Endothelial cell of umbilical vein (primary cell): ENCODE measurements at regions not wholly inside any gene's neighbourhood (a gene's known extent, or its start where the extent isn't known, plus 50 kb on each side); places are given as distances from the start of the nearest gene placed in this dataset.

Experiments used
- BruUV-seq: library from RNA; stranded (reverse); fragments of 400-500 nt; replicated peaks from 2 replicates; lab custom pipeline; 2021; lab: Mats Ljungman, UMichigan
- CTCF ChIA-PET: fragments of 300-600, 350-600 bp; sonication (Branson Sonifier 250); formaldehyde crosslinking; loops from one replicate; lab custom pipeline; 2021; ENCODE audit warnings: antibody characterized with exemption, inconsistent platforms; lab: Charles Lee
- POLR2A ChIA-PET: fragments of 300-600, 350-600 bp; sonication (Branson Sonifier 250); formaldehyde crosslinking; loops from one replicate; lab custom pipeline; 2021; ENCODE audit warnings: antibody characterized with exemption, inconsistent platforms; lab: Charles Lee
- DNase-seq: peaks from one replicate; pipeline ENCODE4 v3.0.0-alpha.2; 2011; ENCODE audit warnings: low read depth, low spot score
- FAIRE-seq: peaks from 2 replicates; lab custom pipeline; 2011; peaks lifted over from hg19 to GRCh38; lab: Jason Lieb, UNC
- H2AFZ ChIP-seq: 2 replicates; pipeline ENCODE4 v1.6.0; 2012; ENCODE audit warnings: low read depth, low read length, control low read depth, inconsistent platforms
- H3K27ac ChIP-seq: 2 replicates; pipeline ENCODE4 v1.5.1; 2011; ENCODE audit warnings: low read depth, mild to moderate bottlenecking, control low read depth, low read length, moderate library complexity; ENCODE audit not compliant: insufficient read depth
- H3K27me3 ChIP-seq, 2 experiments: 2 replicates each; pipeline versions ENCODE4 v1.6.0 to v1.6.1; 2011; ENCODE audit warnings: low read length in 2 of 2, mixed read lengths in 1 of 2; ENCODE audit not compliant: control insufficient read depth in 2 of 2, insufficient read depth in 2 of 2
- H3K36me3 ChIP-seq, 2 experiments: 2 replicates in 1 of 2; 3 replicates in 1 of 2; pipeline ENCODE4 v1.5.1; 2011; ENCODE audit warnings: low read length in 2 of 2, mild to moderate bottlenecking in 1 of 2, moderate library complexity in 1 of 2; ENCODE audit not compliant: control insufficient read depth in 2 of 2, insufficient read depth in 2 of 2; ENCODE audit errors: extremely low read depth in 1 of 2
- H3K4me1 ChIP-seq: 3 replicates; pipeline ENCODE4 v1.5.1; 2011; ENCODE audit warnings: mild to moderate bottlenecking, low read length; ENCODE audit not compliant: control insufficient read depth, insufficient read depth; ENCODE audit errors: extremely low read depth
- H3K4me2 ChIP-seq: 2 replicates; pipeline ENCODE4 v1.6.1; 2011; ENCODE audit warnings: low read length, control low read depth, mixed read lengths; ENCODE audit not compliant: insufficient read depth
- H3K4me3 ChIP-seq, 3 experiments: fragments of 200-600 bp in 1 of 3; sonication (generic), shearing (Covaris generic) in 1 of 3; replicated peaks in 1 of 3; 2 replicates each; pipeline ENCODE4 v1.5.1; 2011 to 2016; ENCODE audit warnings: control low read depth in 3 of 3, low read length in 3 of 3, mild to moderate bottlenecking in 2 of 3, inconsistent platforms in 1 of 3, low read depth in 1 of 3, moderate library complexity in 1 of 3; ENCODE audit not compliant: insufficient read depth in 1 of 3
- H3K79me2 ChIP-seq: 2 replicates; pipeline ENCODE4 v1.6.0; 2012; ENCODE audit warnings: low read length, inconsistent platforms; ENCODE audit not compliant: control insufficient read depth, insufficient read depth
- H3K9ac ChIP-seq: replicated peaks from 2 replicates; pipeline ENCODE3; 2011; ENCODE audit warnings: low read length, control low read depth; ENCODE audit not compliant: insufficient read depth; ENCODE audit errors: extremely low read depth
- H3K9me1 ChIP-seq: replicated peaks from 3 replicates; pipeline ENCODE4 v1.6.0; 2011; ENCODE audit warnings: mild to moderate bottlenecking, low read length; ENCODE audit not compliant: control insufficient read depth, insufficient read depth; ENCODE audit errors: extremely low read depth
- H3K9me3 ChIP-seq: replicated peaks from 2 replicates; pipeline ENCODE4 v1.5.1; 2012; ENCODE audit warnings: low read length, inconsistent platforms; ENCODE audit not compliant: control insufficient read depth, insufficient read depth
- H4K20me1 ChIP-seq: replicated peaks from 2 replicates; pipeline ENCODE3; 2011; ENCODE audit warnings: mild to moderate bottlenecking, low read length; ENCODE audit not compliant: control insufficient read depth, insufficient read depth; ENCODE audit errors: extremely low read depth
- EZH2 ChIP-seq: IDR thresholded peaks from 2 replicates; pipeline ENCODE4 v1.6.1; 2012; ENCODE audit warnings: borderline replicate concordance, low read depth, mild to moderate bottlenecking, moderate library complexity, low read length, inconsistent platforms; ENCODE audit not compliant: severe bottlenecking
- FOS ChIP-seq: IDR thresholded peaks from 2 replicates; pipeline ENCODE4 v1.6.1; 2011; ENCODE audit warnings: mild to moderate bottlenecking, low read length, moderate library complexity, borderline replicate concordance; ENCODE audit not compliant: insufficient read depth
- GATA2 ChIP-seq: IDR thresholded peaks from 2 replicates; pipeline ENCODE4 v1.7.0; 2011; ENCODE audit warnings: low read depth, mild to moderate bottlenecking, moderate library complexity, mixed read lengths, low read length; ENCODE audit not compliant: insufficient read length, insufficient read depth
- JUN ChIP-seq: IDR thresholded peaks from 2 replicates; pipeline ENCODE4 v1.6.1; 2011; ENCODE audit warnings: borderline replicate concordance, low read depth; ENCODE audit not compliant: insufficient read length, insufficient read depth
- MYC ChIP-seq: IDR thresholded peaks from one replicate; pipeline ENCODE4 v1.6.1; 2011; ENCODE audit warnings: mild to moderate bottlenecking, low read depth, low read length
- POLR2A ChIP-seq: IDR thresholded peaks from 2 replicates; pipeline ENCODE4 v1.6.1; 2012; ENCODE audit warnings: low read depth, mild to moderate bottlenecking, control low read depth, low read length
- POLR2AphosphoS5 ChIP-seq: IDR thresholded peaks from 2 replicates; pipeline ENCODE4 v1.6.1; 2012; ENCODE audit warnings: low read depth, mild to moderate bottlenecking, control low read depth, low read length, moderate library complexity; ENCODE audit not compliant: insufficient read depth
- dilution Hi-C: fragments of 300-500 bp; cut with MboI; formaldehyde crosslinking; loops from one replicate; pipeline ENCODE4 v1.15.0; 2019; ENCODE audit warnings: low sequenced_read_pairs; ENCODE audit not compliant: extremely low pct_ligation_motif_present
- intact Hi-C: fragments of 100-400 bp; cut with micrococcal nuclease; formaldehyde crosslinking; loops from one replicate; pipeline ENCODE4 v1.10.0; 2022
- TF ChIP-seq, protein P1 (sequence below): IDR thresholded peaks from 2 replicates; pipeline ENCODE4 v1.6.1; 2011; ENCODE audit not compliant: insufficient read depth, insufficient read length
- TF ChIP-seq, protein P2 (sequence below), 2 donors: IDR thresholded peaks; 1 replicate in 1 of 2; 2 replicates in 1 of 2; pipeline ENCODE4 v1.5.1; 2011; ENCODE audit warnings: low read length in 2 of 2, mild to moderate bottlenecking in 2 of 2, moderate library complexity in 2 of 2, control low read depth in 1 of 2, inconsistent platforms in 1 of 2, low read depth in 1 of 2; ENCODE audit not compliant: insufficient read depth in 1 of 2; ENCODE audit errors: extremely low read depth in 1 of 2

DNA sequence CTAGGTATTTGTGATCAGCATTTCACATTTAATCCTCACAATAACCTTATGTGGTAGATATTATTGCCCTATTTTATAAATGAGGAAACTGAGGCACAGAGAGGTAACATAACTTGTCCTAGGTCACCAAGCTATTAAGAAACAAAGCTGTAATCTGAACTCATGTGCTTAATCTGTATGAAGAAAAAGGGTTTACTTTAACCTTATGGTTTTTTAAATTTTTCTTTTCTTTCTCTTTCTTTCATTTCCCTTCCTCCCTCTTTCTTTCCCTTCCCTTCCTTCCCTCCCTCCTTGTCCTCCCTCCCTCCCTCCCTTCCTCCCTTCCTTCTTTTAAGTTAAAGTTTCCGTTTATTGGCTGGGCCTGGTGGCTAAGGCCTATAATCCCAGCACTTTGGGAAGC, 105.2 kb upstream of the AMZ2 start:
- intact Hi-C loops (no loop called here), dilution Hi-C loops (no loop called here)
- BruUV-seq, result no TSS peak
- Histone ChIP-seq H3K4me2 (no peak overlapping the region), H3K79me2 (no peaks in the 10 kb centered on the region), H3K4me3 (no peak overlapping the region), H2AFZ (no peak overlapping the region), H3K27ac (no peak overlapping the region), H3K9me1 (no peaks in the 10 kb centered on the region), H3K27me3 (no peaks in the 10 kb centered on the region), H3K4me1 (no peaks in the 10 kb centered on the region), H3K9me3 (no peaks in the 10 kb centered on the region), H4K20me1 (no peaks in the 10 kb centered on the region), H3K9ac (no peak overlapping the region), H3K36me3 (no peaks in the 10 kb centered on the region)
- FAIRE-seq, result no peak
- no peak for DNase-seq
- POLR2A ChIA-PET, result no interaction called here
- CTCF ChIA-PET, result no interaction called here
- TF ChIP-seq GATA2 (no peak), POLR2AphosphoS5 (no peak), FOS (no peak), POLR2A (no peak), MYC (no peak), EZH2 (no peak), JUN (no peak)
- TF ChIP-seq, protein P1, sequence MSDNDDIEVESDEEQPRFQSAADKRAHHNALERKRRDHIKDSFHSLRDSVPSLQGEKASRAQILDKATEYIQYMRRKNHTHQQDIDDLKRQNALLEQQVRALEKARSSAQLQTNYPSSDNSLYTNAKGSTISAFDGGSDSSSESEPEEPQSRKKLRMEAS, result no peak
- TF ChIP-seq, protein P2, sequence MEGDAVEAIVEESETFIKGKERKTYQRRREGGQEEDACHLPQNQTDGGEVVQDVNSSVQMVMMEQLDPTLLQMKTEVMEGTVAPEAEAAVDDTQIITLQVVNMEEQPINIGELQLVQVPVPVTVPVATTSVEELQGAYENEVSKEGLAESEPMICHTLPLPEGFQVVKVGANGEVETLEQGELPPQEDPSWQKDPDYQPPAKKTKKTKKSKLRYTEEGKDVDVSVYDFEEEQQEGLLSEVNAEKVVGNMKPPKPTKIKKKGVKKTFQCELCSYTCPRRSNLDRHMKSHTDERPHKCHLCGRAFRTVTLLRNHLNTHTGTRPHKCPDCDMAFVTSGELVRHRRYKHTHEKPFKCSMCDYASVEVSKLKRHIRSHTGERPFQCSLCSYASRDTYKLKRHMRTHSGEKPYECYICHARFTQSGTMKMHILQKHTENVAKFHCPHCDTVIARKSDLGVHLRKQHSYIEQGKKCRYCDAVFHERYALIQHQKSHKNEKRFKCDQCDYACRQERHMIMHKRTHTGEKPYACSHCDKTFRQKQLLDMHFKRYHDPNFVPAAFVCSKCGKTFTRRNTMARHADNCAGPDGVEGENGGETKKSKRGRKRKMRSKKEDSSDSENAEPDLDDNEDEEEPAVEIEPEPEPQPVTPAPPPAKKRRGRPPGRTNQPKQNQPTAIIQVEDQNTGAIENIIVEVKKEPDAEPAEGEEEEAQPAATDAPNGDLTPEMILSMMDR (IDR thresholded peaks at IDR 0.05; ENCODE audit: extremely low read depth in 1 of 2, insufficient read depth in 1 of 2, low read depth in 1 of 2, low read length in 2 of 2), result no peak
